ENCODE measurements at regions not wholly inside any gene's neighbourhood (a gene's known extent, or its start where the extent isn't known, plus 50 kb on each side); places are given as distances from the start of the nearest gene placed in this dataset.

DNA sequence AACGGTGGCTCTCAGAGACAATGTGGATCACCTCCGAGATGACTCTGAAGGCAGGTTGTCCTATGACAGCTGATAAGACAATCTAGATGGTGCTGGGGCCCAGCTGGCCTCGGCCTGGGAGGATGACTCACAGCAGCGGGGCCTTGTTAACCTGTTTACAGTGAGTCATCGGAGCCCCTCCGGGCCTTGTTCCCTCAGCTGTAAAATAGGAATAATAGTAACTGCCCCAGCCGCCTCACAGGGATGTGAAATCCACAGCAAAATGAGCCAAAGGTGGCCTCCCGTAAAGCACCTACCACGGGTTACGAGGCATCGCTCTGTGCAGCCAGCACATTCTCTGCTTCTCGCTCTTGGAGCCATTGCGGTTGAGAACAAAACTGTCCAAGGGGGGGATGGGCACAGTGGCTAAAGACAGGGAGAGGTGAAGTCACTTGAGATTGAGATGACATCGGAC is 88.6 kb upstream of the RASGRF1 start (continued):
- TF ChIP-seq, protein P1, sequence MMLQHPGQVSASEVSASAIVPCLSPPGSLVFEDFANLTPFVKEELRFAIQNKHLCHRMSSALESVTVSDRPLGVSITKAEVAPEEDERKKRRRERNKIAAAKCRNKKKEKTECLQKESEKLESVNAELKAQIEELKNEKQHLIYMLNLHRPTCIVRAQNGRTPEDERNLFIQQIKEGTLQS (IDR thresholded peaks at IDR 0.05): peak; percentile 98
- TF ChIP-seq, protein P1 (CRISPR knock-in tag; conservative IDR thresholded peaks at IDR 0.05): peak; percentile 97
- no peak for TF ChIP-seq ERF (CRISPR knock-in tag; IDR thresholded peaks at IDR 0.05)
- no peak for TF ChIP-seq PHB (CRISPR knock-in tag; IDR thresholded peaks at IDR 0.05)
- no peak for TF ChIP-seq CHD2 (IDR thresholded peaks at IDR 0.05; ENCODE audit: low read depth, low read length)
- TF ChIP-seq TSC22D4 (tag; IDR thresholded peaks at IDR 0.05): no peak
- peak; percentile 24; the same call in 1 of the 2 replicates for TF ChIP-seq POLR2AphosphoS5 (IDR thresholded peaks at IDR 0.05; ENCODE audit: control insufficient read depth, insufficient read depth, low read depth, low read length)
- TF ChIP-seq, protein P2, sequence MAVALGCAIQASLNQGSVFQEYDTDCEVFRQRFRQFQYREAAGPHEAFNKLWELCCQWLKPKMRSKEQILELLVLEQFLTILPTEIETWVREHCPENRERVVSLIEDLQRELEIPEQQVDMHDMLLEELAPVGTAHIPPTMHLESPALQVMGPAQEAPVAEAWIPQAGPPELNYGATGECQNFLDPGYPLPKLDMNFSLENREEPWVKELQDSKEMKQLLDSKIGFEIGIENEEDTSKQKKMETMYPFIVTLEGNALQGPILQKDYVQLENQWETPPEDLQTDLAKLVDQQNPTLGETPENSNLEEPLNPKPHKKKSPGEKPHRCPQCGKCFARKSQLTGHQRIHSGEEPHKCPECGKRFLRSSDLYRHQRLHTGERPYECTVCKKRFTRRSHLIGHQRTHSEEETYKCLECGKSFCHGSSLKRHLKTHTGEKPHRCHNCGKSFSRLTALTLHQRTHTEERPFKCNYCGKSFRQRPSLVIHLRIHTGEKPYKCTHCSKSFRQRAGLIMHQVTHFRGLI (CRISPR knock-in tag; IDR thresholded peaks at IDR 0.05): no peak
- TF ChIP-seq ZNF174 (CRISPR knock-in tag; IDR thresholded peaks at IDR 0.05): no peak
- TF ChIP-seq TCF7 (IDR thresholded peaks at IDR 0.05; ENCODE audit: borderline replicate concordance): no peak
- no peak for TF ChIP-seq SP1 (CRISPR knock-in tag; IDR thresholded peaks at IDR 0.05)
- TF ChIP-seq ZNF197 (CRISPR knock-in tag; IDR thresholded peaks at IDR 0.05; ENCODE audit: low read depth): no peak
- no peak for TF ChIP-seq SRSF3 (IDR thresholded peaks at IDR 0.05; ENCODE audit: insufficient read depth, low read length)
- no peak for TF ChIP-seq WHSC1 (IDR thresholded peaks at IDR 0.05; ENCODE audit: low read length)
- TF ChIP-seq POLR2AphosphoS2 (IDR thresholded peaks at IDR 0.05; ENCODE audit: low read length): no peak
- no peak for TF ChIP-seq DNMT1 (IDR thresholded peaks at IDR 0.05)
- 0 out of 4 replicates have a peak, but pooled peaks of 1 of the 2 experiments have one; percentile 15 for TF ChIP-seq MAZ (CRISPR knock-in tag; conservative IDR thresholded peaks at IDR 0.05 in 1 of 2, IDR thresholded peaks at IDR 0.05 in 1 of 2)
- no peak for TF ChIP-seq NR3C1 (CRISPR knock-in tag; IDR thresholded peaks at IDR 0.05)
- TF ChIP-seq, protein P3, sequence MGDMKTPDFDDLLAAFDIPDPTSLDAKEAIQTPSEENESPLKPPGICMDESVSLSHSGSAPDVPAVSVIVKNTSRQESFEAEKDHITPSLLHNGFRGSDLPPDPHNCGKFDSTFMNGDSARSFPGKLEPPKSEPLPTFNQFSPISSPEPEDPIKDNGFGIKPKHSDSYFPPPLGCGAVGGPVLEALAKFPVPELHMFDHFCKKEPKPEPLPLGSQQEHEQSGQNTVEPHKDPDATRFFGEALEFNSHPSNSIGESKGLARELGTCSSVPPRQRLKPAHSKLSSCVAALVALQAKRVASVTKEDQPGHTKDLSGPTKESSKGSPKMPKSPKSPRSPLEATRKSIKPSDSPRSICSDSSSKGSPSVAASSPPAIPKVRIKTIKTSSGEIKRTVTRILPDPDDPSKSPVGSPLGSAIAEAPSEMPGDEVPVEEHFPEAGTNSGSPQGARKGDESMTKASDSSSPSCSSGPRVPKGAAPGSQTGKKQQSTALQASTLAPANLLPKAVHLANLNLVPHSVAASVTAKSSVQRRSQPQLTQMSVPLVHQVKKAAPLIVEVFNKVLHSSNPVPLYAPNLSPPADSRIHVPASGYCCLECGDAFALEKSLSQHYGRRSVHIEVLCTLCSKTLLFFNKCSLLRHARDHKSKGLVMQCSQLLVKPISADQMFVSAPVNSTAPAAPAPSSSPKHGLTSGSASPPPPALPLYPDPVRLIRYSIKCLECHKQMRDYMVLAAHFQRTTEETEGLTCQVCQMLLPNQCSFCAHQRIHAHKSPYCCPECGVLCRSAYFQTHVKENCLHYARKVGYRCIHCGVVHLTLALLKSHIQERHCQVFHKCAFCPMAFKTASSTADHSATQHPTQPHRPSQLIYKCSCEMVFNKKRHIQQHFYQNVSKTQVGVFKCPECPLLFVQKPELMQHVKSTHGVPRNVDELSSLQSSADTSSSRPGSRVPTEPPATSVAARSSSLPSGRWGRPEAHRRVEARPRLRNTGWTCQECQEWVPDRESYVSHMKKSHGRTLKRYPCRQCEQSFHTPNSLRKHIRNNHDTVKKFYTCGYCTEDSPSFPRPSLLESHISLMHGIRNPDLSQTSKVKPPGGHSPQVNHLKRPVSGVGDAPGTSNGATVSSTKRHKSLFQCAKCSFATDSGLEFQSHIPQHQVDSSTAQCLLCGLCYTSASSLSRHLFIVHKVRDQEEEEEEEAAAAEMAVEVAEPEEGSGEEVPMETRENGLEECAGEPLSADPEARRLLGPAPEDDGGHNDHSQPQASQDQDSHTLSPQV (IDR thresholded peaks at IDR 0.05): no peak
- no peak for TF ChIP-seq ZNF280B (CRISPR knock-in tag; IDR thresholded peaks at IDR 0.05)
- TF ChIP-seq PURB (CRISPR knock-in tag; IDR thresholded peaks at IDR 0.05; ENCODE audit: low read depth): no peak
